ENCODE measurements at regions not wholly inside any gene's neighbourhood (a gene's known extent, or its start where the extent isn't known, plus 50 kb on each side); places are given as distances from the start of the nearest gene placed in this dataset.

GRCh38 chr12:33818313-33818712, 204.0 kb upstream of the ALG10 start:
- no peak overlapping the region for H3K9ac ChIP-seq (ENCODE audit: low read length)
- H3K4me2 ChIP-seq (ENCODE audit: low read depth, low read length, poor library complexity, severe bottlenecking) = no peak overlapping the region
- H3K79me2 ChIP-seq (ENCODE audit: low read length) = no peaks in the 10 kb centered on the region
- no peaks in the 10 kb centered on the region for H3K27me3 ChIP-seq (ENCODE audit: low read length)
- H3K27ac ChIP-seq (ENCODE audit: low read length) = no peak overlapping the region
- H3K9me2 ChIP-seq (replicated peaks; ENCODE audit: insufficient read depth, low read length) = no peaks in the 10 kb centered on the region
- H2AFZ ChIP-seq (ENCODE audit: low read length) = no peak overlapping the region
- DNase-seq = no peak
- H3K9me3 ChIP-seq (ENCODE audit: low read length) = peaks cover 9% of the 10 kb centered on the region
- no peaks in the 10 kb centered on the region for H3K36me3 ChIP-seq (ENCODE audit: insufficient read depth, low read length)
- no peaks in the 10 kb centered on the region for H4K20me1 ChIP-seq (ENCODE audit: insufficient read depth, low read depth, low read length)
- no peaks in the 10 kb centered on the region for H3K4me1 ChIP-seq (ENCODE audit: low read length)
- H3K4me3 ChIP-seq (ENCODE audit: low read length) = no peak overlapping the region

DNA sequence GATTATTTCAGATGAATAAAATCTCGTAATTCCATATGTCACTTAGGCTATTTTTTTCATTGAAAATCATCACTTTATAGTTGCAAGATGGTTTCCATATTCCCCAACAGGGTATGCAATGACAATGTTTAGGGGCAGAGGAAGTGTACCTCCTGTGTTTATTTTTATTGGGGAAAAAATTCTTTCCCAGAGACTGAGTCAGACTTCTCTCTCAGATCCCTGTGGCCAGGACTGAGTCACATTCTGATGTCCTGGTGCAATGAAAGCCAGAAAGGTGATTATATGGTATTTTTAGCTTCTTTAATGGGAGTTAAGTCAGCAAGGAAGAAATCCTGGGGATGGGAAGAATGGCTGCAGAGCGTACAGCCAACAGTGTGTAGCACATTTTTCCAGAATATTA, 196.9 kb upstream of the ALG10 start:
- H3K27ac ChIP-seq (ENCODE audit: low read length) = no peak overlapping the region
- H3K9ac ChIP-seq (ENCODE audit: low read length) = no peak overlapping the region
- H3K79me2 ChIP-seq (ENCODE audit: low read length) = no peaks in the 10 kb centered on the region
- peaks cover 7% of the 10 kb centered on the region for H3K9me3 ChIP-seq (ENCODE audit: low read length)
- no peaks in the 10 kb centered on the region for H3K27me3 ChIP-seq (ENCODE audit: low read length)
- no peaks in the 10 kb centered on the region for H3K9me2 ChIP-seq (replicated peaks; ENCODE audit: insufficient read depth, low read length)
- no peaks in the 10 kb centered on the region for H3K4me1 ChIP-seq (ENCODE audit: low read length)
- no peaks in the 10 kb centered on the region for H4K20me1 ChIP-seq (ENCODE audit: insufficient read depth, low read depth, low read length)
- no peak for DNase-seq
- no peaks in the 10 kb centered on the region for H3K36me3 ChIP-seq (ENCODE audit: insufficient read depth, low read length)
- no peak overlapping the region for H2AFZ ChIP-seq (ENCODE audit: low read length)
- H3K4me3 ChIP-seq (ENCODE audit: low read length) = no peak overlapping the region
- no peak overlapping the region for H3K4me2 ChIP-seq (ENCODE audit: low read depth, low read length, poor library complexity, severe bottlenecking)

DNA sequence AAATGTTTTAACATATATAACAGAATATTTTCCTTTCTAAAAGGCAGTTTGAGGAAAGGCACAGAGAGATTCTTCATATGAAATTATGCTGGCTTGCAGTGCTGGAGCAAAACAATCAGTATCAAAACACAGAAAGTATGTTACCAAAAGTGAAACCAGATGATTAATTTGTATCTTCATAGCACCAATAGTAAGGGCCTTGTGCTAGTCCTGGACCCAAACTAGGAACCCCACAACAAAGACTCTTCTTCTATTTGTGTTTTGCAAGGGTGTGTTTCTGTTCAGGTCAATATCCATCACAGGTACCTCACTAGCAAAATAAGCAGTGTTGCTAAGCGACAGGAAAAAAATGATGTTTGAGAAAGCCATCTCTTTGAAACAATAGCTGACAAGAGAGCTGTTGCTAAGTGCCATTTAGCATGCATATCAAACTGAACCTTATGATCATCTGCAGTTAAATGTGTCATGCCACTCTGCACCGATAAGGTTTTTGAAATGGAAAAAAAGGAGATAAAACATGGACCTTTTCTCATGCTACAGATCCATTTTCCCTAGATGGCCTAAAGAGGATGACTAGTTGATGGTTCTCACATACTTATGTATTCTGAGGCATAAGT, 196.2 kb upstream of the ALG10 start:
- Histone ChIP-seq H3K79me2 (ENCODE audit: low read length) (no peaks in the 10 kb centered on the region), H3K27ac (ENCODE audit: low read length) (no peak overlapping the region), H3K4me1 (ENCODE audit: low read length) (no peaks in the 10 kb centered on the region), H3K4me3 (ENCODE audit: low read length) (no peak overlapping the region), H3K27me3 (ENCODE audit: low read length) (no peaks in the 10 kb centered on the region), H2AFZ (ENCODE audit: low read length) (no peak overlapping the region), H3K9me3 (ENCODE audit: low read length) (peaks cover 7% of the 10 kb centered on the region), H3K9ac (ENCODE audit: low read length) (no peak overlapping the region), H4K20me1 (ENCODE audit: insufficient read depth, low read depth, low read length) (no peaks in the 10 kb centered on the region), H3K36me3 (ENCODE audit: insufficient read depth, low read length) (no peaks in the 10 kb centered on the region), H3K9me2 (replicated peaks; ENCODE audit: insufficient read depth, low read length) (no peaks in the 10 kb centered on the region), H3K4me2 (ENCODE audit: low read depth, low read length, poor library complexity, severe bottlenecking) (no peak overlapping the region)
- no peak for DNase-seq

DNA sequence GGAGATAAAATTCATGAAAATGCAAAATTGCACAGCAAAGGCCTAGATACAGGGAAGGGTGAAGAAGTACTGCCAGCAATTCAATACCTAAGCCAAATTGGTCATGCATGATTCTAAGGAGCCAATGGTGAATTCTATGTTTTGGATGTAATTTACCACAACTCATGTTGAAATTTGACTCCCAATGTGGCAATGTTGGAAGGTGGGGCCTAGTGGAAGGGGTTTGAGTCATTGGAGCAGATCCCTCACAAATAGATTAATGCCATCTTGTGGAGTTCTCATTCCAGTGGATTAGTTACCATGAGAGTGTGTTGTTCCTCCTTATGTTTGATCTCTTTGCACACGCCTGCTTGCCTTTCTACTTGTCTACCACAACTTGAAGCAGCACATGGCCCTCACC, 194.0 kb upstream of the ALG10 start:
- H3K9ac ChIP-seq (ENCODE audit: low read length) = no peak overlapping the region
- no peaks in the 10 kb centered on the region for H3K79me2 ChIP-seq (ENCODE audit: low read length)
- H3K4me2 ChIP-seq (ENCODE audit: low read depth, low read length, poor library complexity, severe bottlenecking) = no peak overlapping the region
- H3K9me3 ChIP-seq (ENCODE audit: low read length) = no peaks in the 10 kb centered on the region; the same call in 1 of the 2 replicates
- H3K4me1 ChIP-seq (ENCODE audit: low read length) = no peaks in the 10 kb centered on the region
- no peaks in the 10 kb centered on the region for H4K20me1 ChIP-seq (ENCODE audit: insufficient read depth, low read depth, low read length)
- H3K4me3 ChIP-seq (ENCODE audit: low read length) = no peak overlapping the region
- no peaks in the 10 kb centered on the region for H3K27me3 ChIP-seq (ENCODE audit: low read length)
- H3K9me2 ChIP-seq (replicated peaks; ENCODE audit: insufficient read depth, low read length) = no peaks in the 10 kb centered on the region; the same call in 1 of the 2 replicates
- H3K36me3 ChIP-seq (ENCODE audit: insufficient read depth, low read length) = no peaks in the 10 kb centered on the region
- H2AFZ ChIP-seq (ENCODE audit: low read length) = no peak overlapping the region
- no peak for DNase-seq
- H3K27ac ChIP-seq (ENCODE audit: low read length) = no peak overlapping the region

DNA sequence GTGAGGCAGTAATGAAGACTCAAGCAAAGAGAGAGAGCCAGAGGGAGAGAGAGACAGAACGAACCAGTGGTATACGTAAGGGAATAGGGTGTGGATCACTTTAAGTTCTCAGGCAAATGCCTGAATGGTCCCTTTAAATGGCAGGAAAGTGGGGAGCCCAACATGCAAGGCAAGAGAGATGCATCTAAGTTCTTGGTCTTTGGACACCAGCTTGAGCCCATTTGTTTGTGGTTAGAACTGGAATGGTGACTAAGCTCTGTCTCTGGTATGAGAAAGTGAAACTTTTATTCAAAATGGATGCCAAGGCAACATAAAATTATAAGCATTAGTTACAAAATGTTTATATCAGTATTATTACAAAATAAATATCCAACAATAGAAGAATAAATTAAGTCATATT, 192.2 kb upstream of the ALG10 start:
- Histone ChIP-seq H2AFZ (ENCODE audit: low read length) (no peak overlapping the region), H3K4me1 (ENCODE audit: low read length) (no peaks in the 10 kb centered on the region), H3K36me3 (ENCODE audit: insufficient read depth, low read length) (no peaks in the 10 kb centered on the region), H3K4me2 (ENCODE audit: low read depth, low read length, poor library complexity, severe bottlenecking) (no peak overlapping the region), H3K27me3 (ENCODE audit: low read length) (no peaks in the 10 kb centered on the region), H3K27ac (ENCODE audit: low read length) (no peak overlapping the region), H3K79me2 (ENCODE audit: low read length) (no peaks in the 10 kb centered on the region), H3K9ac (ENCODE audit: low read length) (no peak overlapping the region), H4K20me1 (ENCODE audit: insufficient read depth, low read depth, low read length) (no peaks in the 10 kb centered on the region), H3K9me3 (ENCODE audit: low read length) (no peaks in the 10 kb centered on the region; the same call in 1 of the 2 replicates), H3K9me2 (replicated peaks; ENCODE audit: insufficient read depth, low read length) (no peaks in the 10 kb centered on the region; the same call in 1 of the 2 replicates), H3K4me3 (ENCODE audit: low read length) (no peak overlapping the region)
- DNase-seq = no peak

DNA sequence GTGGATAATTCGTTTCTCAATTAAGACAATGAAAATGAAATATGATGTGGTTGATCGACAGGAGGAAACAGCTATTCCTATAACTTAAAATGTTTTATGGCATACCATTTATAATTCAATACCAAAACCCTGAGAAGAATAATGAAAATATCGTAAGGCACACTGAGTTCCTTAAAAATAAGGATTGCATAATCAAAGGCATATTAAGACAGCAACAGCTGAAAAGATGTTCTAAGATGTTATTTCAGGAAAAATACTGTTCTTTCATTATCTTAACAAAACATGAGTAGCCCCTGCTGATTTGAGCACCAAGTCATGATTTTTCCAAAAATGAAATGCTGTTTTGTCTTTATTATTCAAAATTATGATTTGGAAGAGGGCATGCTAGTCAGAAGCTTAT, 189.4 kb upstream of the ALG10 start:
- no peaks in the 10 kb centered on the region; the same call in 1 of the 2 replicates for H3K9me2 ChIP-seq (replicated peaks; ENCODE audit: insufficient read depth, low read length)
- H3K9ac ChIP-seq (ENCODE audit: low read length) = no peak overlapping the region

GRCh38 chr12:33834672-33835071, 187.6 kb upstream of the ALG10 start:
- no peaks in the 10 kb centered on the region for H3K9me3 ChIP-seq (ENCODE audit: low read length)
- no peaks in the 10 kb centered on the region; the same call in 1 of the 2 replicates for H3K9me2 ChIP-seq (replicated peaks; ENCODE audit: insufficient read depth, low read length)
- no peaks in the 10 kb centered on the region for H3K4me1 ChIP-seq (ENCODE audit: low read length)
- no peak overlapping the region for H3K9ac ChIP-seq (ENCODE audit: low read length)
- no peak overlapping the region for H2AFZ ChIP-seq (ENCODE audit: low read length)
- H4K20me1 ChIP-seq (ENCODE audit: insufficient read depth, low read depth, low read length) = no peaks in the 10 kb centered on the region
- no peak overlapping the region for H3K4me3 ChIP-seq (ENCODE audit: low read length)
- no peaks in the 10 kb centered on the region for H3K79me2 ChIP-seq (ENCODE audit: low read length)
- no peak overlapping the region for H3K4me2 ChIP-seq (ENCODE audit: low read depth, low read length, poor library complexity, severe bottlenecking)
- H3K27me3 ChIP-seq (ENCODE audit: low read length) = no peaks in the 10 kb centered on the region
- H3K36me3 ChIP-seq (ENCODE audit: insufficient read depth, low read length) = no peaks in the 10 kb centered on the region
- H3K27ac ChIP-seq (ENCODE audit: low read length) = no peak overlapping the region
- no peak for DNase-seq

More for the DNA sequence above, 189.4 kb upstream of the ALG10 start:
- Histone ChIP-seq H3K36me3 (ENCODE audit: insufficient read depth, low read length) (no peaks in the 10 kb centered on the region), H3K4me3 (ENCODE audit: low read length) (no peak overlapping the region), H2AFZ (ENCODE audit: low read length) (no peak overlapping the region), H3K27ac (ENCODE audit: low read length) (no peak overlapping the region), H3K9me3 (ENCODE audit: low read length) (no peaks in the 10 kb centered on the region; the same call in 1 of the 2 replicates), H3K4me1 (ENCODE audit: low read length) (no peaks in the 10 kb centered on the region), H3K79me2 (ENCODE audit: low read length) (no peaks in the 10 kb centered on the region), H3K27me3 (ENCODE audit: low read length) (no peaks in the 10 kb centered on the region), H4K20me1 (ENCODE audit: insufficient read depth, low read depth, low read length) (no peaks in the 10 kb centered on the region), H3K4me2 (ENCODE audit: low read depth, low read length, poor library complexity, severe bottlenecking) (no peak overlapping the region)
- DNase-seq = no peak

DNA sequence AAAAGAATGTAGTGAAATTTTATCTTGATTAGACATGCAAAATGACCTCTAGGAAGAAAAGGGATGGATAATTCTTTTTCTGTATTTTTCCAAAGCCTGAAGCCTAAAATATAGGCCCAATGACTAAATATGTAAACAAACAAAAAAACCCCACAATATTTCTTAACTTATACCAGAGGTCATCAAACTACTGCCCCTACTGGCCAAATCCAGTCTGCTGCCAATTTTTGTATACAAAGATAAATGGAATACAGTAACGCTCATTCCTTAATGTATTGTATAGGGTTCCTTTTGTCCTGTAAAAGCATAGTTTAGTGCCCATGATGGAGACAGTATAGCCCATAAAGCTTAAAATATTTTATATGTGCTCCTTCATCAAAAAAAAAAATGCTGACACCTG, 145.7 kb upstream of the ALG10 start:
- no peaks in the 10 kb centered on the region for H3K36me3 ChIP-seq (ENCODE audit: insufficient read depth, low read length)
- H3K9me3 ChIP-seq (ENCODE audit: low read length) = peaks cover 16% of the 10 kb centered on the region; the same call in 1 of the 2 replicates
- DNase-seq = no peak

More for the DNA sequence above, 145.7 kb upstream of the ALG10 start:
- Histone ChIP-seq H3K9me2 (replicated peaks; ENCODE audit: insufficient read depth, low read length) (no peaks in the 10 kb centered on the region), H3K79me2 (ENCODE audit: low read length) (no peaks in the 10 kb centered on the region), H3K27me3 (ENCODE audit: low read length) (no peaks in the 10 kb centered on the region), H3K4me3 (ENCODE audit: low read length) (no peak overlapping the region), H2AFZ (ENCODE audit: low read length) (no peak overlapping the region), H4K20me1 (ENCODE audit: insufficient read depth, low read depth, low read length) (no peaks in the 10 kb centered on the region), H3K4me2 (ENCODE audit: low read depth, low read length, poor library complexity, severe bottlenecking) (no peak overlapping the region), H3K27ac (ENCODE audit: low read length) (no peak overlapping the region), H3K9ac (ENCODE audit: low read length) (no peak overlapping the region), H3K4me1 (ENCODE audit: low read length) (no peaks in the 10 kb centered on the region)
